Activated CD4-positive, alpha-beta T cell treated with anti-CD3 and anti-CD28 coated beads, Interleukin-2, amount 50 U/mL, for 4 hours (primary cell): ENCODE measurements at regions not wholly inside any gene's neighbourhood (a gene's known extent, or its start where the extent isn't known, plus 50 kb on each side); places are given as distances from the start of the nearest gene placed in this dataset.

Experiments used
- DNase-seq, 2 experiments: peaks; one replicate each; pipeline ENCODE4 v3.0.0-alpha.2; 2020

- no peak for DNase-seq
These were observed 76.5 kb upstream of the RAB6C start for GRCh38 chr2:129902731-129903585.

GRCh38 chr2:129903586-129904425 is 75.7 kb upstream of the RAB6C start:
- no peak for DNase-seq

GRCh38 chr2:129904532-129905446 is 74.7 kb upstream of the RAB6C start:
- DNase-seq: no peak

- DNase-seq: no peak
These were observed 73.8 kb upstream of the RAB6C start for GRCh38 chr2:129905664-129906081.

- no peak for DNase-seq
These were observed 73.2 kb upstream of the RAB6C start for GRCh38 chr2:129906139-129906860.

GRCh38 chr2:129906861-129907235 is 72.6 kb upstream of the RAB6C start:
- no peak for DNase-seq

GRCh38 chr2:129907256-129907998 is 72.0 kb upstream of the RAB6C start:
- DNase-seq: no peak

GRCh38 chr2:129908721-129909373 is 70.6 kb upstream of the RAB6C start:
- no peak for DNase-seq

- no peak for DNase-seq
These were observed 69.6 kb upstream of the RAB6C start for GRCh38 chr2:129909651-129910418.

- no peak for DNase-seq
These were observed 68.8 kb upstream of the RAB6C start for GRCh38 chr2:129910446-129911362.

GRCh38 chr2:129911363-129912065 is 68.0 kb upstream of the RAB6C start:
- no peak for DNase-seq

GRCh38 chr2:129912066-129912820 is 67.2 kb upstream of the RAB6C start:
- no peak for DNase-seq

- DNase-seq: no peak
These were observed 66.4 kb upstream of the RAB6C start for GRCh38 chr2:129912871-129913694.

- no peak for DNase-seq
These were observed 65.6 kb upstream of the RAB6C start for GRCh38 chr2:129913695-129914495.

- DNase-seq: no peak
These were observed 64.7 kb upstream of the RAB6C start for GRCh38 chr2:129914538-129915302.
